Central memory CD4-positive, alpha-beta T cell (primary cell): ENCODE measurements at regions not wholly inside any gene's neighbourhood (a gene's known extent, or its start where the extent isn't known, plus 50 kb on each side); places are given as distances from the start of the nearest gene placed in this dataset.

ENCODE experiments used
- DNase-seq: peaks from one replicate; pipeline ENCODE4 v3.0.0; 2022

DNA sequence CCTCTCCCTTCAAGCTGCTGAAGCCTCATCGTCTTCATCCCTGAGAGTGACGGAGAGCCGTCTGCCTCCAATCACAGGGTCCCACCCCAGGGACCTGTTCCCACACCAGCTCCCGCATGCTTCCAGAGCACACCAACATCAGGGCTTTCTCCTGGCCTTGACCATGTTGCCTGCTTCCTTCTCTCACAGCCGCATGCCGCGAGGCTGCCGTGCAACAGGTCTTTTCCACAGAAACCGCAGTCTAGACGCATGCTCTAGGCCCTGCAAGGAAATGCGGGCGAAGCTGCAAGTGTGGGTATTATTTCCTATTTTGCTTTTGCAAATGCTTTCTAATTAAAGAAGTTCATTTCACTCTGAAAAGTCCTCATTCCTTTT lies 277.8 kb downstream of the EIPR1 start:
- DNase-seq, result no peak

DNA sequence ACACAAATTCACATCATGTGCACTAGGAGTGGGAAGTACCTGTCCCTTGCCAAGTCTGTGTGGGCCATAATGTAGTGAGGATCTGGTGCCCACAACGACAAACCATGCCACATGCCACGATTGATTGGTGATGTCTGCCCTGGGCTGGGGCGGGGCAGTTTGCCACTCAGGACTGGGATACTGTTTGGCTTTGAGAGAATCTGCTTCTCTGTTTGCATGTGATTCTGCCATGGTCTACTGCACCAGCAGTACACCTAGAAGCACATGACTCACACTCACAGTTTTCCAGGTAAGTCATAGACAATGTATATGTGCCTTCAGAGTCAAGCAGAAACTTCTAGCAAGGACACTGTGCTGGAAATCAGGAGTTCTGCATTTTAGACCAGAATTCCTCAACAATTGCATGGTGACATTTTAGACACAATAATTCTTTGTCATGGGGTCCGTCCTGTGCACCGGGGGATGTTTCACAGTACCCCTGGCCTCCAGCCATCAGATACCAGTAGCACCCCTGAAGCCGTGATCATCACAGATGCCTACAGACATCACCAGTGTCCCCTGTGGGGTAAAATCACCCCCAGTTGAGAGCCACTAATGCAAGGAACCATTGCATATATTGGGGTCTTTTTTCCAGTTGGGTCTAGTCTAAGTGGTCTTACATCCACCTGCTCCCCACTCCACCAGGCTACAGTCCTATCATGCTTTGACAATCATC lies 278.3 kb downstream of the EIPR1 start:
- no peak for DNase-seq

DNA sequence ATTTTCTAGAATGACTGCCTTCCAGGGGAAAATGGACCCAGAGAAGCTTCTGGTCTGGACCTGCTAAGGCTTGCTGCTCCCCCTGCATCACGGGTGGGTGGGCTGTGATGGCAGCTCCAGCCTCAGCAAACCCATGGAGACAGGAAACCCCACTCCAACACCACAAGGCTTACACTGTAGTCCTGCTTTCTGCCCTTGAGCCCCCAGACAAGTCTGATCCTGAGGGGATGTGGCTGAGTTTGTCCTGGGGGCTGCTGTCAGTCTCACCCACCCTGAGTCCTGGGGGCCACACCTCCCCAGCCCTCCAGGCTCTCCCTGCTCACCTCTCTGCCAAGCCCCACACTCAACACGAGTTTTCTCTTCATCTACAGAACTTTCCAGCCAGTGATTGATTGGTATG lies 279.4 kb downstream of the EIPR1 start:
- DNase-seq, result no peak

DNA sequence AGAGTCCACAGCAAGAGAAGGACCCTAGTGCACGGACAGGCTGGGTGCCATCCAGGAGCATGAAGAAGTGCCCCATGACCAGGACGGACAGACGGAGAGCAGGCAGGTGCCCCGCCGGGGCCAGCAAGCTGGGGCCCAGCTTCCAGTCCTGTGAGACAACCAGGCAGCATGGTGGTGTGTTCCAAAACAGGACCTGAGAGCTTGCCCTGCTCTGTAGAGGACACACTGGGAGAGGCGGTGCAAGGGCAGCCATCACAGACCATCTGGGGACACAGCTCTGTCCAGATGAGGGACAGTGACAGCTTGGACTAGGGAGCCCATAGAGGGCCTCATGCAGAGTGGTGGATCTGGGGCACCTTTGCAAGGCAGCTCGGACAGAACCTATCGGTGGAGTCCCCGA lies 279.8 kb downstream of the EIPR1 start:
- no peak for DNase-seq

DNA sequence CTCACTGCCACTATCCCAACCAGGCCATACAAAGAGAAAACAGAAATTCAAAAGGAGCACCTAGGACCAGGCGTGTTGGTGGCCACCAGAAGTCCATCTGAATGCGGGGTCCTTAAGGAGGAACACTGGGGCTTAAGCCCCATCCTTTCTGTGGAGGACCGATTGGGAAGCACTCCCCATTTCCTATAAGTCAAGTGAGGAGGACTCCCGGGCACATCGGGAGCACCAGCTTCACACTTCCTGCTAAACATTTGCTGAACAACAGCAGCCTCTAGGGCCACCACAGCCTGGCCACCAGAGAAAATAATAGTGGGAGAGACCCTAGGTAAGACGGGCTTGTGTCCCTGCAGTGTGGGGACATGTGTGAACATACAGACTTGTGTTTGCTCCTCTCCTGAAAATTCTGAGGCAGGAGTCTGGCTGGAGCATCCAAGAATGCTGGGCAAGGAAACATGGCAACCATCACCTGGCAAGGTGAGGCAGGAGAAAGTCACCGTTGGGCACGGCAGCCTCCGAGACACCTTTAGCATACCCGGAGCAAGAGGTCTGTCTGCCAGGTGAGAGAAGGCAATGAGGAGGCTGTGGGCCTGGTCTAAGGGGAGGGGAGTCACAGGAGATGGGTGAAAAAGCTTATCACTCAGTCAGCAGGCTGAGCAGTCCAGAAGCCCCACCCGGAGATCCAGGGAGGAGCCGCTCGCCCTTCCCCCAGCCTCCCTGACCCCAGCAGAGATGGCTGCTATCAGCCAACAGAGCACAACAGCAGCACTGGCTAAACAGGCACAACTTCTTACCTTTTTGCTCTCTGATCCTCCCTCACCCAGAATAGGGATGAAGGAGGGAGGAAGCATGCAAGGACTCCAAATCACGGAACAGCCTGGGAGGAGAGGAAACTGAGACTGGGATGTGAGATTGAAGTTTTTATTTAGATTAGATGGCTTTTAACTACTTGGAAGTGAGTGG lies 282.3 kb downstream of the EIPR1 start:
- no peak for DNase-seq

DNA sequence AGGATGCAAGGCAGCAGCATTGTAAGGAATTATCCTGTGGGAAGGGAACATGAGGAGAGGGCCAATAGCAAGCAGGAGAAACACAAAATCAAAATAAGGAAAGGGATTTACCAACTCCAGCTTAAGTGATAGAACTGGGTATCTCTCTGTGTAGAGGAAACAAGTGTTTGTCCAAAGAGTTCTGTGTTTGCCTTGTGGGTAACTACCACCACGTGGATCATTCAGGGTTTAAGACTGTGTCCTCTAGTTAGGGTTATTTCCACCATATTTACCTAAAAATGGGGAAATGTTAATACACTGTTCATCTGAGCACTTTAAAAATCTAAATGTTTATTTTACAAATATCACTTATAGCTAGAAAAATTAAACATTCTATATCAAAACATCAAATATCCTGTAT lies 283.3 kb downstream of the EIPR1 start:
- DNase-seq, result no peak

DNA sequence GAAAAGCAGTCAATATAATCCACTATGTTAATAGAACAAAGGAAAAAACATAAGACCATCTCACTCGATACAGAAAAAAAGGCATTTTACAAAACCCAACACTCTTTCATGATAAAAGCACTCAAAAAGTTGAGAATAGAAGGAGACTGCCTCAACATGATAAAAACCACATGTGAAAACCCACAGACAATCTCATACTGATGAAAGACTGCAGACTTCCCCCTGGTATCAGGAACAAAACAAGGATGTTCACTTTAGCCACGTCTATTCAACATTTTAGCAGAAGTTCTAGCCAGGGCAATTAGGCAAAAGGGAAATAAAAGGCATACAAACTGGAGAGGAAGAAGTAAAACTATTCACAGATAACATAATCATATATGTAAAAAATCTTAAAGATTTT lies 285.9 kb downstream of the EIPR1 start:
- DNase-seq, result no peak

DNA sequence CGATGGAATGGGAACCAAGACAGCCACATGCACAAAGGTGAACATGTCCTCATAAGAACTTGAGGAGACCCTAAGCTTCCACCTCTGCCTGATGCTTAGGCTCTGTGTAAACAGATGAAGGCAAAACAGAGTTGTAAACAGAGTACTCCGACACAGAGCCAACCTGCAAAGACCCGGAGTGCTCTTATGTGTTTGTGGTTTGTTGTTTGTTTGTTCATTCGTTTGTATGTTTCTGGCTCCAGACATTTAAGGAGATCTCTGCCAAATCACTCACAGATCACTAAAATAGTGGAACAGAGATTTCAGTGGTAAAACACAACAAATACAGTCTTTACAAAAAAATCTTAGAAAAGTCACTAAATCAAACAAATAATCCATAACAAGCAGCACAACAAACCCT lies 294.9 kb downstream of the EIPR1 start:
- DNase-seq, result no peak

DNA sequence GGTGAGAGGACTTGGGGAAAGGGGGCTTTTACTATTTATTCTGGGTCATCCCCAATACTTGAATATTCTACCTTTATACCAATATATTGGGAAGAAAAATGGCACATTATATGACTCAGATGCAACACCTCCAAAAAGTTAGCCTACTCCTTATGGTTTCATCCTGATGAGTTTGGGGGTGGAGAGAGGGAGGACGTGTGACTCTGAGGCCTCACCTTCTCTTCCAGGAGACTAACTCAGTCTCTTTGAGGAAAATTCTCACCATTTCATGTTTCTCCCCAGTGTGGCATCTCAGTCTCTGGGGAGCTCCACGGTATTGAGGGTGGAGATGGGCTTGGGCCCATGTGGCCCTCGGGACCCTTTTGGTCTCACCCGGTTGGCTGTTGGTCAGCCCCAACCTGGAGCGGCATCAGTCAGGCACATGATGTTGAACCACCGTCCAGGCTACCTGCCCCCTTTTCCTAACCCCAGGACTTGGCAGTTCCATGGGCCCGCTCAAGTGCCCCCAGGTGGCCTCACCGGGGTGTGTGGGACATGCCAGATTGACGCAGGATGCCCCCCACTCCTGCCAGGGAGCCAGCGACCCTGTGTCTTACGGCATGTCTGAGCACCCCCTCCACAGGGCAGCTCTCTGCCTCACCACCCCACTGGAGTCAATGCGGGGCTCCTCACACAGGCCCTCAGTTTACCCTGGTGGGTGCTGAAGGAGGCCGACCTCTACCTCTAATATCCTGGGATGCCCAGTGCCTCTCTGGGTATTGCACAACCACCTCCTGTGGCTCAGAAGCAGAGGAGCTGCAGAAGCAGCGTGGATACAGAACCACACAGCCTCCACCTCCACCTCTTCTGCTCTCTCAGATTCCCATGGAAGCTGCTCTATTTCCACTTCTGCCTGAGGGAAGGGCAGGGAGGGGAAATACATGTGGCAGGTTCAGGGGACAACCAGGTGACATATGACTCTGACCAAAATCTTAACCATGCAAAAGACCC lies 297.4 kb downstream of the EIPR1 start:
- DNase-seq, result no peak

DNA sequence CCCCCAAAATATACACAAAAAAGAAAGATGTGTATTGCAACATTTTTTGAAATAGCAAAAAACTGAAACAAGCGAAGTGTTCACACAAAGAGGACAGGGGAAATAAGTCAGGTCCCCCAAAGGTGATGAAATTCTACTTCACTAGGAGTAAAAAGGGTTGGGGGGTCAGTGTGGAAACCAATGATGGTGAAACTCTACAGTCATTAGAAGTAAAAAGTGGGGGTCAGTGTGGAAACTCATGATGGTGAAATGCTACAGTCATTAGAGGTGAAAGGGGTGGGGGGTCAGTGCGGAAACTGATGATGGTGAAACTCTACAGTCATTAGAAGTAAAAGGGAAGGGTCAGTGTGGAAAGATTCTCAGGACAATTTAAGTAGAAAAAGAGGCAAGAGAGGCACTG lies 298.2 kb downstream of the EIPR1 start:
- no peak for DNase-seq

DNA sequence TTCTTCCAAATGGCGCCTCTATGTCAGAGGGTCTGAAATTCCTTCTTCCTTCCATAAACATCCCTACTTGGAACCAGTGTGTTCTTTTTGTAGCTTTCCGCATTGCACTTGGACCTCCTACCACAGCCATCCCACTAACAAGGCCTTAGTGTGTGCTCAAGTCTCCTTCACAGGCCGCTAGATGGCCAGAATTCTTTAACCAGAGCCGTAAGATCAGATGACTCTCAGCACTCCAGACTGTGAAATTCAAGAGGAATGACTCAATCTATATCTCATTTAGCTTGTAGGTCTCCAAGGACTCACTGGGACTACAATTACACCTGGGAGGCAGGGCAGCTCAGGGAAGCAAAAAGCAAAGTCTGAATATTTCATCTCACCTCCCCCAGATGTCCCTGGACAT lies 298.9 kb downstream of the EIPR1 start:
- no peak for DNase-seq

DNA sequence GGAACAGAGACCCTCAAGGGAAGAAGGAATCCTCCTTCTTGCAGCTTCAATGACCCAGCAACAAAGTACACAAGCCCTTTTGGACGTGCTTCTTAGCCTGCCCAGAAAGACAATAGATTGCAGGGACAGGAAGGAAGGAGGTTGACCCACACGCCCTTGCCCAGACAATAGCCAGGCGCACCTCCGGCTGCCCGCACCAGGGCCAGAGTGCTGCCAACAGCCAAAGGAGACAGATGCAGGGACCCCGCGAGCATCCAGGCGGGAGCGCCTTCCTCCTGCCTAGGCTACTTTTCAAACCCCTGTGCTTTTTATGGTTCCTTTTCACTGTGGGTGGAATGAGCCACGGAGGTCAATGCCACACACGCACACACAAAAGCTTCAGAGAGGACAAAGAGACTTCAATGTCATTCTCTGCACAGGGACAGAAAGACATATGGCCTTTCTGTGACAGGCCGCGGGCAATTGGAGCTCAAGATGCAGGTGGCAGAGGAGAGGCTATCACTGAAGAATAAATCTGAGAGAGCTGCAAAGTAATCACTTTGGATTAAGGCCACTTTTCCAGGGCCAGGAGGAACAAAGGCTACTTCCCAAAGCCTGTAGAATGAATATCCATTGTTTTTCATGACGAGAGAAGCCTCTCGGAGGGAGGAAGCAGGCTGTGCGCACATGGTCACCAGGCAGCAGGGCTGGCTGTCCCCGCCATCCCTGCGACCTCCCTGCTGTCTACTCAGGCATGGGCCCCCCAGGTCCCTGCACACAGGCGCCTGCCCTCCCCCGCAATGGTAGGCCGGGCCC lies 300.6 kb downstream of the EIPR1 start:
- DNase-seq, result no peak

DNA sequence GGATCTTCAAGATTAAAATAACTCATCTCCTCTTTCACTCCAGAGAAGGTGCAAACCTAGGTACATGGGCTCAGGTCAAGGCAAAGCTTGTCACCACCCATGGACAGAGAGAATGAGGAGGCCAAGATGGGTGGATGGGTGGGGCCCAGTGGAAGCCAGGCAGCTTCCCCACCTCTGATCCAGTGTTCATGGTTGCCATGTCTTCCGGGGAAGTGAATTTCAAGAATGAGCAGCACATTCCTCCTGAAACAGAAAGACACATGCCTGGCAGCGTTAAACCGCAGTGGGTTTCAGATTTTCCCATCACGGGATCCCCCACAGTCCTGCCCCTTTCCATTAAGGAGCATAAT lies 301.7 kb downstream of the EIPR1 start:
- no peak for DNase-seq

DNA sequence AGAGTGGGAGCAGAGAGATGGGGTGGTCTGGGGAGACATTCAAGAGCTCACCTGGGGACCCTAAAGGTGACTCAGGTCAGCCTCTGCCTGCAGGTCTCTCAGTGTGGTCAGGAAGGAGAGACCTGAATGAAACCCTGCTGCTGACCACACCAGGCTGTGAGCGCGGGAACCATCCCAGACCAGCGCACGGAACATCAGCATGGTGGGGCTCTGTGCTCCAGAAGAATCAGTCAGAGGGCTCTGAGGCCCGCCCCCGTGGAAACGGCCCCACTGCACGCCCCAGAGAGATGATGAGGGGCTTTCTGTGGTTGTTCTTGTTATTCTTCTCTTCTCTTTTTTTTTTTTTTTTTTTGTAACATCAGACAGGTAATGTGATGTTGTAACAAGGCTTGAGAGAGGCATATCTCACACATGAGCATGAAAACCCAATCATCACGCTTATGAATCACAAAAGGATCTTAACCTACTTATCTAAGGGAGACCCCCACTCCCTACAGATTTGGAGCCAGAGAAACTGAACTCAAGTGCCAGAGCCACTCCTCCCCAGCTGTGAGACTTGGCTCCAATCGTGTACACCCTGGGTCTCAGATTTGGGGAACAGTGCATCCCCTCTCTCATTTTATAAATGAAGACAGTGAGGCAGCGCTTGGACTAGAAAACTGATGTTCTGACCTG lies 302.2 kb downstream of the EIPR1 start:
- DNase-seq, result no peak

DNA sequence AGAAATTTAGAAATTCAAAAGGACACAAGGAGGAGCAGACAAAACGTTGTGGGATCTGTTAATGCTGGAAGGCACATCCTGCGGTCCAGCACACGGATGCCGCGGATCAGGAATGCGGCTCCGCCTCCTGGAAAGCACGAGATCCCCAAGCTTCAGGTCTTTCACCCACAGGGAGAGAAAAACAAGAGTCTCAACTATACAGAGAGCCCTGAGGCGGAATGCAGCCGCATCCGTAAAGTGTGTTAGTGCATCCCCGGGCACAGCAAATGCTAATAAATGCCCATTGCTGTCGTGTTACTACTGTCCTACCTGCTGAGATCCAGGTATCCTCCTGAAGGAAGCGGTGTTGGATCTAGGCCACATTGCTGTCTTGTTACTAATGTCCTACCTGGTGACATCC lies 303.9 kb downstream of the EIPR1 start:
- DNase-seq, result no peak

DNA sequence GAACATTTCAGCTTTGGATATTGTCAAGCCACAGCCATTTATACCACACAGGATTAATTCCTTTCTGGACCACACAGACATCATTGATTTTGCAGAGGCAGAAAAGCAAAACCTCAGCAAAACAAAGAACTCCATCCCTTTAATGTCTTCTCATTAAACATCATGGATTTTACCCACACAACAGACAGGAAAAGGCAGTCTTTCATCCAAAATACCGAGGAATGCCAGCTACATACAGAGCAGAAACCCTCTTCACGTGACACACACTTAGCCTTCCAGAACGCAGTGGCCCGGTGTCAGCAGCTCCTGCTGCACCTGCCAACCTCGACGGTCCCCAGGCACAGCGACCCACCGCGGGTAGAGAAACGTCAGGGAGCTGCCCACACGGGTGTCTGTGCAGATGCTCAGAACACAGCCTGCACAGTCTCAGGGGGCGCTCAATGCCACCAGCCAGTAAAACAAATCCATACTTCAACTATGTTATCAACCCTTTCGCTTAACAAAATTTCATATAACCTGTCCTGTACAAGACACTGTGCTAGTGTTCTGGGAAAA lies 304.5 kb downstream of the EIPR1 start:
- no peak for DNase-seq

DNA sequence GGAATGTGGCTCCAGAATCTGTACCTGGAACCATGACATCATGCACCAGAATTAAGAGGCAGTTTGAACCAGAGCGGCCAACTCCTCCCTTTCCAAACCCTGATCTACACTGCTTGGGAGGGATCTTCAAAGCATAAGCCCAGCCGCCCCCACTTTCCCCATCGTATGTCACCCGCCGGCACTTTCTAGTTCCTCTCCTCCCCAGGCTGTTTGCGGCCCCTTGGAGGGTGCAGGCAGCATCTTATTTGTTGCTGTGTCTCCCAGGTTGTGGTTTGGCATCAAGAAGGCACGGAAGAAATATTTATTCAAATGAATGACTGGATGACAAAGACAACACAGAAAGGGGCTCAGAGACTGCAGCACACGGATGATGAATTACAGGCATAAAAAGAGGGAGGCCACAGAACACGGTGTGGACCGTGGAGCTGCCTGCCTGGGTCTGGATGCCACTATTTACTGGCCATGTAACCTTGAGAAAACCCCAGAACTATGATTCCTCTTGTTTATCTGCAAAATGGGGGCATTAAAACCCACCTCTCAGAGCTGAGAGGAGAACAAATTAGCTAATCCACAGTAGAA lies 305.8 kb downstream of the EIPR1 start:
- no peak for DNase-seq

DNA sequence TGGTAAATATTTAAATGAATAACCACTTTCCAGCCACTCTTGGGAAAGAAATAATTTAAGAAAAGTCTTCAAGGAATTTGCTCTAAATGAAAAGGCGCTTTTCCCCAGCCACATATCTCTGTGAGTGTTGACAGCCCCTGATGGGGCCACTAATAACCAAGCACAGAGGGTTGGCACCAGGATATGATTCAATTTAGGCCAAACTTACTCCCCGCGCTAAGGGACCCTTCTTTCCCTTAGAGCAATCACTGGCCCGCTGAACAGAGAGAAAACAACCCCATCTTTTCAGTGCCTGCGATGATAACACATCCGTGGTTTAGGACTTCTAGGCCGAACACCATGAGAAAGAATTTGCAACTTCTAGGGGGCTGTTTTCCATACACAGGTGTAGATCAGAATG lies 310.8 kb downstream of the EIPR1 start:
- no peak for DNase-seq

DNA sequence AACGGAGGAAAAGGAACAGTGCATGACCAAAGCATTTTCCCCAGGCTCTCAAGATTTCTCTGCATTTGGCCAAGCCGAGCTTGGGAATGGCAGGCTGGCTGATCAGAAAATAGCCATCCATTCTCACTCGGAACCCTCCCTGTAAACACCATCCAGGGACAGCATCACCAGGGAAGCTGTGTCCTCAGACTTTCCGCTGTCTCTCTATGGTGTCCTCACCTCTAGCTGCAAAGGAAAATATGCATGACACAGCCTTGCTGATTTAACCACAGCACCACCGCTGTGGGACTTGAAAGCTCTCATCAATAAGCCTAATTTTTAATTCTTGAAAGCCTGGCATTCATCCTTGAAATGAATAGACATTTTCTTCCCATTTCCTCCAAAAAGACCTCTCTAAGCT lies 311.7 kb downstream of the EIPR1 start:
- no peak for DNase-seq

DNA sequence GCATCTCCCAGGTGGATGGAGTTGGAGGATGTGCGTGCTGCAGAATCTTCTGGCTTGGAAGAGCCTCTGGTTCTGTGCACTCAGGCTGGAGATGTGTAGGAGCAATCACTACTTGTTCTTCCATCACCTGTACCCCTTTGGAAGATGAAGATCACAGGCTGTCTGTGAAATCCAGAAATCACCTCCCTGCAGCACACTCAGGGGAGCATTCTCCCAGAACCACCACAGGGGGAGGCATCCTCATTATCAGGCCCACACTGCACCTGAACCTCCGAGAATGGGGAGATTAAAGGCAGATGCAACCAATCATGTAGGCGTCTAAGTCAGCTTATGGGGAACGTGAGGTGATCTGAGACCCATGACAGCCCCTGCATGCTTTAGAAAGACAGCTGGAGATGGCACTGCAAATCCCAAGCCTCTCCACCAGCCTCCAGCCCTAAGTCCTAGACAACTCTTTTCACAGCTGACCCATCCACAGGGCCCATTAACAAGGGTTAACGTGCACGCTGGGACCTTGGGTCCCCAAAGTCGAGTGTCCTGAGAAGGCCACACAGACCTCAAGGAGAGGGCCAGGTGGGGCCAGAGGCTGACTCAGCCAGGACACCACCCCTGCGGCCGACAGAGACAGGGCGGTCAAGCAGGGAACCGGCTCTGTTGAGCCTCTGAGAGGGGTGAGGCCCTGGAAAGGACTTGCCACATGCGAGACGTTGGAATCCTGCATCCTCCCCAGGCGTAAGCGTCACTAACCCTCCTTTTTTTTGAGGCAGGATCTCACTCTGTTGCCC lies 314.9 kb downstream of the EIPR1 start:
- no peak for DNase-seq
